ENCODE measurements at regions not wholly inside any gene's neighbourhood (a gene's known extent, or its start where the extent isn't known, plus 50 kb on each side); places are given as distances from the start of the nearest gene placed in this dataset.
"Not testable (repeated sequence)": the region's sequence is repeated elsewhere in the genome, so short reads cannot be mapped to it uniquely, and the experiment has no call there.

DNA sequence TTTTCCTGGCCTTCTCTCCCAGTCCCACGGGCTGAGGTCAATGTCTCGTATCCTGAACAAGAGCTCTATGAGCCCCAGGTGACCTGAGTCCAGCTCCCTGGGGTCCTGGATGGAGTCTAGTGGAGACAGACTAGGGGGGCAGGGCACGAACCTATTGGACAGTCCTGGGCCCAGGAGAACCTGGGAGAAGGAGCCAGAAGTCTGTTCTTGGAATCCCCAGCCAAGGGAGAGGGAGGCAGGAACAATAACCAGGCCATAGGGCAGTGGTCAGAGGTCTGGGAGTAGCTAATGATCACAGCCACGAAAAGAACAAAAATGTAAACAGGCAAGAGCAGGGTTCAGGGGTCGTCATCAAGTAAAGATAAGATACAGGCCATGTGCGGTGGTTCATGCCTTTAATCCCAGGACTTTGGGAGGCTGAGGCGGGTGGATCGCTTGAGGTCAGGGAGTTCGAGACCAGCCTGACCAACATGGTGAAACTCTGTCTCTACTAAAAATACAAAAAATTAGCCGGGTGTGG is 60.8 kb downstream of the COPRS start:
- Mint-ChIP-seq H3K27me3 (peaks cover 3% of the 10 kb centered on the region), H3K27ac (no peak overlapping the region), H3K36me3 (no peaks in the 10 kb centered on the region), H3K4me3 (no peak overlapping the region), H3K9me3 (no peaks in the 10 kb centered on the region), H3K4me1 (peaks cover 2% of the 10 kb centered on the region)
- no peak for DNase-seq (ENCODE audit: low spot score in 2 of 2)
- no peak for ATAC-seq (ENCODE audit: low read depth)

DNA sequence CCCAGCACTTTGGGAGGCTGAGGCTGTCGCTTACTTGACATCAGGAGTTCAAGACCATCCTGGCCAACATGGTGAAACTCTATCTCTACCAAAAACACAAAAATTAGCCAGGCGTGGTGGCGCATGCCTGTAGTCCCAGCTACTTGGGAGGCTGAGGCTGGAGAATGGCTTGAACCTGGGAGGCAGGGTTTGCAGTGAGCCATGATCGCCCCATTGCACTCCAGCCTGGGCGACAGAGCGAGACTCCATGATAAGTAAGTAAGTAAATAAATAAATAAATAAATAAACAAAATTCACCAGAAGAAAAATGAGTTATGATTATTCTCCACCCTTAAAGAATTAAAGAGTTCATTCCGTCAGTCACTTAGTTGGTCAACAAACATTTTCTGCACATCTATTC is 63.1 kb downstream of the COPRS start:
- H3K4me3 Mint-ChIP-seq; DNase-seq (ENCODE audit: low spot score in 2 of 2); H3K9me3 Mint-ChIP-seq; H3K36me3 Mint-ChIP-seq; H3K4me1 Mint-ChIP-seq; ATAC-seq (ENCODE audit: low read depth); H3K27me3 Mint-ChIP-seq; H3K27ac Mint-ChIP-seq: not testable (repeated sequence)

DNA sequence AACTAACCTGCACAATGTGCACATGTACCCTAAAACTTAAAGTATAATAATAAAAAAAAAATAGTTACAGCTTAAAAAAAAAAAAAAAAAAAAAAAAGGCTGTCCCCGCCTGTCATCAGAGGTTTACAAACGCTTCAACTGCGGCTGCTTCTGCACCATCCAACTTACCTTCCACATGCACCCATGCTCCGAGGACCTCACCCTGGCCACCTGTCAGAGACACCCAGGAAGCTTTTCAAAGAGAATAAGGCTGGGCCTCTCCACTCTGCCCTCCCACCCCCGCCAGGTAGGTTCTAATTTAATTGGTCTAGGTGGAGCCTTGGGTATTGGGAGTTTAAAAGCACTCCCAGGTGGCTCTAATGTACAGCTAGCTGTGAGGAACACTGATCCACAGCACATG is 64.9 kb downstream of the COPRS start:
- Mint-ChIP-seq H3K9me3 (no peaks in the 10 kb centered on the region), H3K4me1 (peaks cover 5% of the 10 kb centered on the region), H3K27ac (no peak overlapping the region), H3K36me3 (no peaks in the 10 kb centered on the region), H3K27me3 (peaks cover 3% of the 10 kb centered on the region), H3K4me3 (no peak overlapping the region)
- ATAC-seq (ENCODE audit: low read depth) (no peak), DNase-seq (ENCODE audit: low spot score in 2 of 2) (no peak)

DNA sequence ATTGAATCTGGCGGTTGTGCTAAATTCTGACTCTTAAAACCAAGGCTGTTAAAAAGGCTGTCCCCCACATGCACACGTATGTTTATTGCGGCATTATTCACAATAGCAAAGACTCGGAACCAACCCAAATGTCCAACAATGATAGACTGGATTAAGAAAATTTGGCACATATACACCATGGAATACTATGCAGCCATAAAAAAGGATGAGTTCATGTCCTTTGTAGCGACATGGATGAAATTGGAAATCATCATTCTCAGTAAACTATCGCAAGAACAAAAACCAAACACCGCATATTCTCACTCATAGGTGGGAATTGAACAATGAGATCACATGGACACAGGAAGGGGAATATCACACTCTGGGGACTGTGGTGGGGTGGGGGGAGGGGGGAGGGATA is 65.4 kb downstream of the COPRS start:
- H3K27me3 Mint-ChIP-seq; ATAC-seq (ENCODE audit: low read depth); H3K4me3 Mint-ChIP-seq; H3K36me3 Mint-ChIP-seq; H3K4me1 Mint-ChIP-seq; H3K27ac Mint-ChIP-seq; DNase-seq (ENCODE audit: low spot score in 2 of 2); H3K9me3 Mint-ChIP-seq: not testable (repeated sequence)

DNA sequence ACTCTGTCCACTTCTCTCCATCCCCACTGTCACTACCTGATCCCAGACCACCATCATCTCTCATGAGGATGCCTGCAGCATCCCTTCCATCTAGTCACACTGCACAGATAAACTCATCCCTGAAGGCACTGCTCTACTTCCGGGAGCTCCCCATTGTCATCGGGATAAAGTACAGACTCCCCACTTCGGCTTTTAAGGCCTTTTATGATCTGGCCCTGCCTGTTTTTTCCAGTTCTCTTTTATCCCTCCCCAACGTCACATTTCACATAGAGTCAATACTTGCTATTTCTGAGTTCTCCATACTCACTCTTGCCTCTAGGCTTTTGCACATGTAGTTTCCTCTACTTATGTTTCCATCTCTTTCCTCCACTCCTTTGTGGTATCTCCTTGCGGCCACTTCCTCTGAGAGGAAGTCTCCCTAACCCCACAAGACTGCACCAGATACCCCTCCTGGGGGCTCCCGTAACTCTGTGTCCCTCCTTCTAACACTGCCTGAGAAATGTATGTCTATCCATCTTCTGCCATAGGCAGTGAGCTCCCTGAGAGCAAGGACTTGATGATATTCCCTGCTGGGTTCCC is 66.9 kb downstream of the COPRS start:
- DNase-seq (ENCODE audit: low spot score in 2 of 2): no peak

DNA sequence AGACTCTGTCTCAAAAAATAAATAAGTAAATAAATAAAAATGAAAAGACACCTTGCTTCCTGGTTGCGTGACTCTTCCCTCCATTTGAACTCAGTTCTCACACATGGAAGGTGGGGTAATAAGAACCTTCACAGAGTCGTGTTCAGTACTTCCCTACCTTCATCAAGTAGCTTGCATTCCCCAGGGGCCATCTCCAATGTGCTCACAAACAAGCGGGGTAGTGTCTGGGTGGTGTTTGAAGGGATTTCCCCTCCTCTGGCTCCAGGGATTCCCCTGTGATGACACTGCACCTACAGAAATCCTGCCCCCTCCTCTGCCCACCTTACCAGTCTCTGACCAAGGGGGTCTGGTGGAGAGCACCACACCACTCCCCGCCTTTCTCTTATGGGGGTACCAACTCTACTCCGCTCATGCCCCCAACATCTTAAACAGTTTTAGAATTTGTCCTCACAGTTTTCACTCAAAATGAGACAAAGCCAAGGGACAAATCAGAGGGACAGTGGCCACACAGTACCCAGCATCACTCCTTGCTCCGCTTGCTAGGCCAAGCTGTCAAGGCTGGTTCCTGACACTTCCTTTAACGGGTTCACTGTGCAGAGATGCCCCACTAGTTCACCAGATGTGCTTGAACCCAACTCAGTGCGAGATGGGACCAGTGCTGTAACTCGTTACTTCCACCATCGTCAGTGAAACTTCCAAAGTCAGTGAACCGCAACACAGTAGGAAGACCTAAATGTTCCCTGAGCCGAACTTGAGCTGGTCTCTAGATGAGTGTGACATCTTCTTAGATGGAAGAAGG is 69.1 kb downstream of the COPRS start:
- Mint-ChIP-seq H3K36me3 (no peaks in the 10 kb centered on the region), H3K4me3 (no peak overlapping the region), H3K27me3 (peaks cover 2% of the 10 kb centered on the region), H3K27ac (no peak overlapping the region), H3K9me3 (no peaks in the 10 kb centered on the region), H3K4me1 (peaks cover 5% of the 10 kb centered on the region)
- peak in 1 of 2 donors; percentile 28 for DNase-seq (ENCODE audit: low spot score in 2 of 2)
- ATAC-seq (ENCODE audit: low read depth): peak; percentile 96

More for the DNA sequence above, 66.9 kb downstream of the COPRS start:
- ATAC-seq (ENCODE audit: low read depth): no peak
- no peaks in the 10 kb centered on the region for H3K36me3 Mint-ChIP-seq
- H3K27ac Mint-ChIP-seq: no peak overlapping the region
- H3K4me1 Mint-ChIP-seq: peaks cover 5% of the 10 kb centered on the region
- peaks cover 3% of the 10 kb centered on the region for H3K27me3 Mint-ChIP-seq
- no peak overlapping the region for H3K4me3 Mint-ChIP-seq
- H3K9me3 Mint-ChIP-seq: no peaks in the 10 kb centered on the region

DNA sequence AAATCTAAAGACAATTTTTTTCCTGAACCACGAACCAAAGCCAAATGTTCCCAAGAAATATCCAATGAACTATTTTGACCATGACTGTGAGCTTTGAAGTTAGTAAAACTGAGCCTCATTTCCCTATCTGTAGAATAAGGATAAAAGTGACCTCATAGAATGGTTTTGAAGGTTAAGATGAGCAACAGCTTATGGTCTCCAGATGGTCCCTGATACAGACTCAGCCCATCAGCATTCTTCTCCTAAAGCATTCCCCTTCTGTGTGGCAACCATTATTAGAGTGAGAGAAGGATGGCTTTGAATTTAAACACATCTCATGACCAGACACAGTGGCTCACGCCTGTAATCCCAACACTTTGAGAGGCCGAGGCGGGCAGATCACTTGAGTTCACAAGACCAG is 70.1 kb downstream of the COPRS start:
- H3K27me3 Mint-ChIP-seq: peaks cover 2% of the 10 kb centered on the region
- DNase-seq (ENCODE audit: low spot score in 2 of 2) (no peak), ATAC-seq (ENCODE audit: low read depth) (no peak)
- no peak overlapping the region for H3K4me3 Mint-ChIP-seq
- H3K27ac Mint-ChIP-seq: no peak overlapping the region
- H3K9me3 Mint-ChIP-seq: no peaks in the 10 kb centered on the region
- H3K4me1 Mint-ChIP-seq: peaks cover 5% of the 10 kb centered on the region
- H3K36me3 Mint-ChIP-seq: no peaks in the 10 kb centered on the region

DNA sequence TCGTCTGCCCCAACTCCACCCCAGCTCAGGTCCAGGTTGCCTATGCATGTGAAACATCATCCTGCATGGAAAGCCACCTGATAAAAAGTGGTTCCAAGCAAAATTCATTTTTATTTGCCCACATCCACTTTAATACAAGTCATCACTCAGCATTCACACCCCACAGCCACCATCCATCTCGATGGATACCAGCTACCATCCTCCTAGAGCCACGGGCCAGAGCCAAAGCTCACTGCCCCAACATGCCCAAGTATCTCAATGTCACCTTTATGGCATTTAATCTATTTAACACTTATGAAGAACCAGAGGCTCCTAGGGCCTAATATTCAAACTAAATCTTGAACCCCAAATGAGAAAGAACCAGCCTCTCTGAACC is 70.5 kb downstream of the COPRS start:
- no peak overlapping the region for H3K4me3 Mint-ChIP-seq
- no peak overlapping the region for H3K27ac Mint-ChIP-seq
- DNase-seq (ENCODE audit: low spot score in 2 of 2): no peak
- H3K36me3 Mint-ChIP-seq: no peaks in the 10 kb centered on the region
- peaks cover 5% of the 10 kb centered on the region for H3K4me1 Mint-ChIP-seq
- H3K9me3 Mint-ChIP-seq: no peaks in the 10 kb centered on the region
- H3K27me3 Mint-ChIP-seq: peaks cover 2% of the 10 kb centered on the region
- ATAC-seq (ENCODE audit: low read depth): no peak

DNA sequence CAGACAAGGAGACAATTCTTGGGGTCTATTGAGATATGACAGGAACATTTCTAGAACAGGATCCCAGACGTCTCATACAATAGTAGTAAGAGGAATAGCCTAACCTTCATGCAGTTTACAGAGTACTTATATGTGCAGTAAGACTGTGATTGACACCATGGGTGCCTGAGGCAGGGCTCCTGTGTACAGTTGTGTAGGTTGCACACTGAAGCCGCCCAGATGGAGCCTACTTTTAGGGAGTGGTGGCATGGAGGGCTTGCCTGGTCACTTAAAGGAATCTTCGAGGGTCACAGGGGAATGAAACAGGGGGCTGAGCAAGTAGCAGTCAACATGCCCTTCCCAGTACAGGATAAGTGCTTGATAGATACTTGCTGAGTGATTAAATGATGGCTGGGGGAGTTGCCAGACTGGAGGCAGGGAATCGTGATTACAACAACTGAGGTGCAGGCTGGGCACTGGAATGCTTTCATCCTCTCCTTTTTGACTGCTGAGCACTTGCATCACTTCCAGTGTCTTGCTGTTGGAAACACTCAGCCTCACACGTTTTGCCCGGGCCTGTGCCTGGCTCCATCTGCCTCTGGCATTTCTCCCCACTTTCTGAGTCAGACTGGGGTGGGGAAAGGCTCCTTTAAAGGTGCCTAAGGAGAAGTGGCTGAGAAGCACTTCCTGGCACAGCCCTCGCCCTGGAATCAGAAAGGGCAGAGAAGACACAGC is 71.0 kb downstream of the COPRS start:
- Mint-ChIP-seq H3K27me3 (peaks cover 2% of the 10 kb centered on the region), H3K4me3 (no peak overlapping the region), H3K9me3 (no peaks in the 10 kb centered on the region), H3K36me3 (no peaks in the 10 kb centered on the region), H3K4me1 (peaks cover 5% of the 10 kb centered on the region), H3K27ac (no peak overlapping the region)
- ATAC-seq (ENCODE audit: low read depth) (no peak), DNase-seq (ENCODE audit: low spot score in 2 of 2) (no peak)

DNA sequence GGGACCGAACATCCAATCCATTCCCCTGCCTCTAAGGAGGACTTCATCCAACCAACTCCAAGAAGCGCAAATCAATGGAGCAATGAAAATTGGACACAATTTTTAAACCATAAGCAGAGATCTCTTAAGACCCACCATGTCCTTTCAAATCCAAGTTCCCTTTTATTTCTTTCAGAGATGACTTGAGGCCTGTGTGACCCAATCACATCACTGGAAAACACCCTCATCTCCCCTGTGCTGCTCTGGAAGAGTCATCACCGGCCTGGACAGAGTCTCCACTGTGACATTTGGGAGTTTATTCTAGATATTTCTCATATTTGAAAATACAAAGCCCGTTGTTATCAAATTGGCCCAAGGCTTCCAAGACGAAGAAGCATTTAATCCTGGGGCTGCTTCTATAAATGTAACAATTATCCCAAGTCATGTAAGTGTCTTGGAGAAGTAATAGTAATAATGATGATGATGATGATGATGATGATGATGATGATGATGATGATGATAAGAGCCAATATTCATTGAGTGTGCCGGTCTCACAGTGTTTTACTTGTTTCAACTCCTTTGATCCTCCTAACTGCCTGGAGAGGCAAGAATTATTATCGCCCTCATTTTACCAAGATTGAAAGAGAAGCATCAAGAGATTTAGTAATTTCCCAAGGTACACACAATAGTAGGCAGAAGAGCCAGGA is 72.1 kb downstream of the COPRS start:
- Mint-ChIP-seq H3K36me3 (no peaks in the 10 kb centered on the region), H3K27ac (no peak overlapping the region), H3K4me1 (peaks cover 5% of the 10 kb centered on the region), H3K4me3 (no peak overlapping the region), H3K27me3 (peaks cover 9% of the 10 kb centered on the region), H3K9me3 (no peaks in the 10 kb centered on the region)
- ATAC-seq (ENCODE audit: low read depth) (no peak), DNase-seq (ENCODE audit: low spot score in 2 of 2) (no peak)

DNA sequence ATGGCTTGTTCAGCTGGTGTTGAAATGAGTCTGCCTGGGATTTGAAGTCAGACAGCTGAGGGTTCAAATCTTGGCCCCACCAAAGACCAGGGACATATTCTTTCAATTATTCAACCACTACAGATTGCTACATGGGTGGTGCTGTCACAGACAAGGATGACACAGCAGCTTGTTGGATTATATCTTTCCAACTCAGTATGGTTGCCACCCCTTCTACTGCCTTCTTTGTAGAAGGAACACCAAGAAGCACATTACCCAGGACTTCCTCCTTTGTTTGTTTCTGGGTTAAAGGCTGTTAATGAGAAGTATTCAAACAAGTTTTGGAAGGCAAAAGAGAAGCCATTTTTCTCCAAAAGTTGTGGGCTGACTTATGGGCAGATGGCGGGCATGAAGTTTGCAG is 78.6 kb downstream of the COPRS start:
- Mint-ChIP-seq H3K4me1 (no peaks in the 10 kb centered on the region), H3K9me3 (no peaks in the 10 kb centered on the region), H3K27me3 (peaks cover 12% of the 10 kb centered on the region), H3K27ac (no peak overlapping the region), H3K4me3 (no peak overlapping the region), H3K36me3 (no peaks in the 10 kb centered on the region)
- ATAC-seq (ENCODE audit: low read depth) (no peak), DNase-seq (ENCODE audit: low spot score in 2 of 2) (no peak)

DNA sequence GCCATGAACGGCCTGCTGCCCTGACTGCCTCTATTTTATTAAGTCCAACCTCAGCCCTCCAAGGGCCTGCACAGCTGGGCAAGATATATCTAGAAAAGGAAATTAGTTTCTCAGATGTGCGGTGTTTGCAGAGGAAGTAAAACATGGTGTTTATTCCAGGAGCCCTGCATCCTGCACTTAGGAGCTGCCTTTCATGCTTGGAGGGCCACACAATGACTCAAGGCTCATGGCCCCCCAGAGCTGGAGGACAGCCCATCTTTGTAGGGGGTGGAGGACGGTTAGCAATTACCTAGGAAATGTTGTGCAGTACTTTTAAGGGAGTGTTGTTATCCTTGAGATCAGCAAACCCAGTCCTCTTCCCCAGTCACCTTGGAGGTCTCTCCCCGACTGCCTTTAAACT is 80.5 kb downstream of the COPRS start:
- DNase-seq (ENCODE audit: low spot score in 2 of 2) (no peak), ATAC-seq (ENCODE audit: low read depth) (no peak)
- Mint-ChIP-seq H3K27me3 (peaks cover 15% of the 10 kb centered on the region), H3K9me3 (no peaks in the 10 kb centered on the region), H3K4me1 (no peaks in the 10 kb centered on the region), H3K4me3 (no peak overlapping the region), H3K36me3 (no peaks in the 10 kb centered on the region), H3K27ac (no peak overlapping the region)

DNA sequence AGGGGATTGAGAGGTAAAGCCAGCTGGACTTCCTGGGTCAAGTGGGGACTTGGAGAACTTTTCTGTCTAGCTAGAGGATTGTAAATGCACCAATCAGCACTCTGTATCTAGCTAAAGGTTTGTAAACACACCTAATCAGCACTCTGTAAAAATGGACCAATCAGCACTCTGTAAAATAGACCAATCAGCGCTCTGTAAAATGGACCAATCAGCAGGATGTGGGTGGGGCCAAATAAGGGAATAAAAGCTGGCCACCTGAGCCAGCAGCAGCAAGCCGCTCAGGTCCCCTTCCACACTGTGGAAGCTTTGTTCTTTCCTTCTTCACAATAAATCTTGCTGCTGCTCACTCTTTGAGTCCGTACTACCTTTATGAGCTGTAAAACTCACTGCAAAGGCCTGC is 87.7 kb downstream of the COPRS start:
- H3K27me3 Mint-ChIP-seq; H3K27ac Mint-ChIP-seq; H3K4me3 Mint-ChIP-seq; ATAC-seq (ENCODE audit: low read depth); DNase-seq (ENCODE audit: low spot score in 2 of 2); H3K9me3 Mint-ChIP-seq; H3K36me3 Mint-ChIP-seq; H3K4me1 Mint-ChIP-seq: not testable (repeated sequence)

DNA sequence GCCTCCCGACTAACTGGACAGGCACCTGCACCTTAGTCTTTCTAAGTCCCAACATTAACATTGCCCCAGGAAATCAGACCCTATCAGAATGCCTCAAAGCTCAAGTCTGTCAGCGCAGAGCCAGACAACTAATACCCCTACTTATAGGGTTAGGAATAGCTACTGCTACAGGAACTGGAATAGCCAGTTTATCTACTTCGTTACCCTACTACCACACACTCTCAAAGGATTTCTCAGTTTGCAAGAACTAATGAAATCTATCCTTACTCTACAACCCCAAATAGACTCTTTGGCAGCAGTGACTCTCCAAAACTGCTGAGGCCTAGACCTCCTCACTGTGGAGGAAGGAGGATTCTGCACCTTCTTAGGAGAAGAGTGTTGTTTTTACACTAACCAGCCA is 88.5 kb downstream of the COPRS start:
- not testable (repeated sequence) for H3K4me1 Mint-ChIP-seq, H3K27me3 Mint-ChIP-seq

More for the DNA sequence above, 88.5 kb downstream of the COPRS start:
- not testable (repeated sequence) for H3K27ac Mint-ChIP-seq; H3K4me3 Mint-ChIP-seq; H3K9me3 Mint-ChIP-seq; H3K36me3 Mint-ChIP-seq; DNase-seq (ENCODE audit: low spot score in 2 of 2); ATAC-seq (ENCODE audit: low read depth)

Measured in memory B cell (primary cell).